ENCODE measurements at regions not wholly inside any gene's neighbourhood (a gene's known extent, or its start where the extent isn't known, plus 50 kb on each side); places are given as distances from the start of the nearest gene placed in this dataset.

DNA sequence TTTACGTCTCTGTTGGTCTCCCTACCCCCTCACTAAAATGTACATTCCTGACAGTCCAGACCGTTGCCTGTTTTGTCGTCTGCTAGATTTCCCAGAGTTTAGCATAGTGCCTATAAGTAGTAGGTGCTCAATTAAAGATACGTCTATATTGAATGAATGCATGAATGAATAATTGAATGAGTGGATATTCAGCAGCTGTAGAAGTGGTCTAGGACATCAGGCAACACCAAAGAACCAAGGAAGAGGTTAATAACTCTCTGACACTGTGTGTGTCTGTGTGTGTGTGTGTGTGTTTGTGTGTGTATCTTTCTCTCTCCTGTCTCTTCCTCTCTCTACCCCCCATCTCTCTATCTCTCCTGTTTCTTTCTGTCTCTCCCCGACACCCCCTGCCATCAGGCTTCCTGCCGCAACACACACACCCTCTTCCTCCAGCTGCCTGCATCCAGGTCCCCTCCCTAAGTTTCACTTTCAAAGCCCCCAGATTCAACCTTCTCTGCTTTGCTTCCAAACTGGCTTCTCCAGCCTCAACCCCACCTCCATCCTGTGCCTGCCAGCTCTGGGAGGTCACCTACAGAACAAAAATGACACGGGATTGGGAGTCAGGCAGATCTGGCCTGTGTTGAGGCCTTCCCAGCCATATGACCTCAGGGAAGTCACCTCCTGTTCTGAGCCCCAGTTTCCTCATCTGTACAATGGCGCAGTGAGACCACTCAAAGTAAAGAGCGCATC, 119.9 kb upstream of the NCOR2 start:
- H3K4me1 ChIP-seq (ENCODE audit: insufficient read depth, low read length) = no peaks in the 10 kb centered on the region; the same call in 1 of the 2 replicates
- H2AFZ ChIP-seq (ENCODE audit: low read length) = no peak overlapping the region
- H2BK15ac ChIP-seq (ENCODE audit: low read depth, low read length) = no peak overlapping the region
- WGBS (ENCODE audit: extremely low coverage, insufficient read length, low lambda C conversion rate) = no CpG with 5 or more reads among the region's 9 CpGs
- no peak overlapping the region for H2BK20ac ChIP-seq (ENCODE audit: low read depth, low read length, poor library complexity, severe bottlenecking)
- H2BK5ac ChIP-seq (ENCODE audit: insufficient read length, low read length) = no peak overlapping the region
- no peak overlapping the region for H4K5ac ChIP-seq (ENCODE audit: insufficient read length, low read depth, low read length)
- Mint-ChIP-seq H3K4me3 (no peak overlapping the region), H3K36me3 (ENCODE audit: insufficient read depth in 1 of 3, low read depth in 3 of 3) (no peaks in the 10 kb centered on the region; a peak in 1 of 7 replicates), H3K27me3 (ENCODE audit: low read depth) (peaks cover 2% of the 10 kb centered on the region), H3K9me3 (peaks cover 5 to 10% of the 10 kb centered on the region in 2 experiments; a peak in 3 of 5 replicates), H3K4me1 (peaks cover 37 to 42% of the 10 kb centered on the region in 2 experiments), H3K27ac (no peak overlapping the region; a peak in 2 of 7 replicates)
- no peak overlapping the region for H4K91ac ChIP-seq (ENCODE audit: insufficient read length, low read depth, low read length)
- H3K9me3 ChIP-seq (ENCODE audit: control insufficient read depth, low read depth, low read length) = no peaks in the 10 kb centered on the region
- no peak overlapping the region for H3K9ac ChIP-seq (ENCODE audit: extremely low read depth, insufficient read length, low read length)
- H3K23me2 ChIP-seq (ENCODE audit: insufficient read length, low read depth, low read length, poor library complexity, severe bottlenecking) = no peaks in the 10 kb centered on the region
- no peak overlapping the region for H3K4me2 ChIP-seq (ENCODE audit: insufficient read depth, insufficient read length, low read length)
- H3K4ac ChIP-seq (ENCODE audit: low read depth, low read length) = no peak overlapping the region
- no peak overlapping the region for H4K8ac ChIP-seq (replicated peaks; ENCODE audit: insufficient read length, low read depth, low read length)
- no peak overlapping the region for H2AK5ac ChIP-seq (ENCODE audit: insufficient read length, low read length)
- no peak overlapping the region for H3T11ph ChIP-seq (ENCODE audit: low read length)
- no peak overlapping the region for H2BK12ac ChIP-seq (ENCODE audit: insufficient read length, low read depth, low read length)
- H2BK120ac ChIP-seq (ENCODE audit: low read depth, low read length, poor library complexity, severe bottlenecking) = no peak overlapping the region
- H3K23ac ChIP-seq (ENCODE audit: insufficient read length, low read depth, low read length) = no peak overlapping the region
- H3K27me3 ChIP-seq (ENCODE audit: insufficient read depth, low read length) = no peaks in the 10 kb centered on the region
- H3K18ac ChIP-seq (ENCODE audit: insufficient read length, low read depth, low read length) = no peak overlapping the region
- H3K56ac ChIP-seq (ENCODE audit: insufficient read length, low read depth, low read length) = no peak overlapping the region
- TF ChIP-seq, protein P1, sequence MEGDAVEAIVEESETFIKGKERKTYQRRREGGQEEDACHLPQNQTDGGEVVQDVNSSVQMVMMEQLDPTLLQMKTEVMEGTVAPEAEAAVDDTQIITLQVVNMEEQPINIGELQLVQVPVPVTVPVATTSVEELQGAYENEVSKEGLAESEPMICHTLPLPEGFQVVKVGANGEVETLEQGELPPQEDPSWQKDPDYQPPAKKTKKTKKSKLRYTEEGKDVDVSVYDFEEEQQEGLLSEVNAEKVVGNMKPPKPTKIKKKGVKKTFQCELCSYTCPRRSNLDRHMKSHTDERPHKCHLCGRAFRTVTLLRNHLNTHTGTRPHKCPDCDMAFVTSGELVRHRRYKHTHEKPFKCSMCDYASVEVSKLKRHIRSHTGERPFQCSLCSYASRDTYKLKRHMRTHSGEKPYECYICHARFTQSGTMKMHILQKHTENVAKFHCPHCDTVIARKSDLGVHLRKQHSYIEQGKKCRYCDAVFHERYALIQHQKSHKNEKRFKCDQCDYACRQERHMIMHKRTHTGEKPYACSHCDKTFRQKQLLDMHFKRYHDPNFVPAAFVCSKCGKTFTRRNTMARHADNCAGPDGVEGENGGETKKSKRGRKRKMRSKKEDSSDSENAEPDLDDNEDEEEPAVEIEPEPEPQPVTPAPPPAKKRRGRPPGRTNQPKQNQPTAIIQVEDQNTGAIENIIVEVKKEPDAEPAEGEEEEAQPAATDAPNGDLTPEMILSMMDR (conservative IDR thresholded peaks at IDR 0.05) = no peak
- no peaks in the 10 kb centered on the region for H4K20me1 ChIP-seq (ENCODE audit: control insufficient read depth, insufficient read depth, insufficient read length)
- DNase-seq = no peak
- no peaks in the 10 kb centered on the region for H3K79me2 ChIP-seq (ENCODE audit: insufficient read depth, low read length)
- no peaks in the 10 kb centered on the region for H3K79me1 ChIP-seq (ENCODE audit: insufficient read depth, low read depth, low read length, poor library complexity, severe bottlenecking)
- no peak overlapping the region; the same call in 1 of the 2 replicates for H3K14ac ChIP-seq (ENCODE audit: insufficient read depth, low read length)
- H3K27ac ChIP-seq (ENCODE audit: insufficient read length, low read depth, low read length) = no peak overlapping the region

All from H9 (cell line).